Gastrocnemius medialis (tissue), 4 donors: ENCODE measurements at regions not wholly inside any gene's neighbourhood (a gene's known extent, or its start where the extent isn't known, plus 50 kb on each side); places are given as distances from the start of the nearest gene placed in this dataset.

Source experiments
- CTCF ChIP-seq, 5 experiments: fragments of 450-650 bp in 3 of 5; fragments of 200-600 bp in 2 of 5; sonication (generic) in 2 of 5; IDR thresholded peaks in 4 of 5; conservative IDR thresholded peaks in 1 of 5; 1 replicate in 4 of 5; 2 replicates in 1 of 5; pipeline ENCODE4 v1.5.1; 2016 to 2019; ENCODE audit warnings: antibody characterized with exemption in 5 of 5, mild to moderate bottlenecking in 3 of 5, moderate library complexity in 3 of 5
- POLR2A ChIP-seq, 2 donors: fragments of 450-650 bp; IDR thresholded peaks; one replicate each; pipeline ENCODE4 v1.6.1; 2017; ENCODE audit warnings: antibody characterized with exemption in 2 of 2, mild to moderate bottlenecking in 2 of 2, moderate library complexity in 2 of 2

- TF ChIP-seq POLR2A (IDR thresholded peaks at IDR 0.05), result no peak
- no peak for TF ChIP-seq CTCF (IDR thresholded peaks at IDR 0.05 in 4 of 5, conservative IDR thresholded peaks at IDR 0.05 in 1 of 5)
Measured at GRCh38 chr2:150208689-150209088, 278.8 kb downstream of the RND3 start.
